Choroid plexus epithelial cell (primary cell): ENCODE measurements at regions not wholly inside any gene's neighbourhood (a gene's known extent, or its start where the extent isn't known, plus 50 kb on each side); places are given as distances from the start of the nearest gene placed in this dataset.
"Not testable (repeated sequence)": the region's sequence is repeated elsewhere in the genome, so short reads cannot be mapped to it uniquely, and the experiment has no call there.

Source experiments
- DNase-seq: peaks from one replicate; pipeline ENCODE4 v3.0.0-alpha.2; 2010; ENCODE audit warnings: low read depth
- H3K4me3 ChIP-seq: 2 replicates; pipeline ENCODE4 v1.5.1; 2011; ENCODE audit warnings: low read depth, mild to moderate bottlenecking, control low read depth, low read length, moderate library complexity

- not testable (repeated sequence) for DNase-seq, H3K4me3 ChIP-seq
Observed at GRCh38 chr1:120600442-120601041, 123.2 kb upstream of the NBPF26 start.

DNA sequence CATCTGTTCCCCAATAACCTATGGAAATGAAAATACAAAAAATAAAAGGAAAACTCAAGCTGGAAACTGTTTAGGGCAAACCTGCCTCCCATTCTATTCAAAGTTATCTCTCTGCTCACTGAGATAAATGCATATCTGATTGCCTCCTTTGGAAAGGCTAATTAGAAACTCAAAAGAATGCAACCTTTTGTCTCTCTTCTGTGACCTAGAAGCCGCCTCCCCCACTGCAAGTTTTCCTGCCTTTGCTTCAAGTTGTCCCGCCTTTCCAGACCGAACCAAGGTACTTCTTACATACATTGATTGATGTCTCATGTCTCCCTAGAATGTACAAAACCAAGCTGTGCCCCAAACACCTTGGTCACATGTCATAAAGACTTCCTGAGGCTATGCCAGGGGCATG, 115.9 kb upstream of the NBPF26 start:
- H3K4me3 ChIP-seq, DNase-seq: not testable (repeated sequence)

DNA sequence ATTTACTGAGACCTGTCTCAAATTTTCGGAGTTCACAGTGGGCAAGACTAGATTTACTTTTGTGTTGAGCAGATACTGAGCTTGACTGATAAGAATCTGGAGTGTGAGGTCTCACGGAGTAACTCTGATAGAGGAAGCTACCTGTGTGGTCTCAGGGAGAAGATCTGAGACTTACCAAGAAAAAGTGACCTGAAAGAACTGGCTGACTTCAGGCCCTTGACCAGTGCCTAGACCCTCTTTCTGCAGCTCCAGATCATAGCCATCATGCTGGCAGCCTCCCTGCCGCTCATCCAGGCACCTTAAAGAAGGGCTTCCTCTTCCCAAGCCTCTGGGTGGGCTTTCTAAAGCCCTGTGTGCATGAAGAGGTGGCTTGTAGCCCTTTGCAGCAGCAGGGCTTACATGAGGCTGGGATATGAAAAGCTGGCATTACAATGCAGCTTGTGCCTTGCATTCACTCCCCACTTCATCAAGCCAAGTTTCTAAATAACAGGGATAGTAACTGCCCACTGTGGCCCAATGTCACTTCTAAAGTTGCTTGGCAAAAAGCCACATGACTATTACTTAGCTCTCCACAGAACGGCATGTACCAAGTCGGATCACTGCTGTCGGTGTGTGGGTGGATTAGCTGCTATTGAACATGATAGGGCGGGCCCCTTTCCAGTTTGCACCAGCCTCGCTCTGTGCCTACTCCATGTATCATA, 115.3 kb upstream of the NBPF26 start:
- DNase-seq, H3K4me3 ChIP-seq: not testable (repeated sequence)

GRCh38 chr1:120609015-120609573, 114.7 kb upstream of the NBPF26 start:
- not testable (repeated sequence) for H3K4me3 ChIP-seq, DNase-seq

GRCh38 chr1:120609834-120610233, 113.9 kb upstream of the NBPF26 start:
- H3K4me3 ChIP-seq, DNase-seq: not testable (repeated sequence)

GRCh38 chr1:120614931-120615639, 108.7 kb upstream of the NBPF26 start:
- not testable (repeated sequence) for DNase-seq

GRCh38 chr1:120617493-120617892, 106.3 kb upstream of the NBPF26 start:
- not testable (repeated sequence) for DNase-seq, H3K4me3 ChIP-seq

More at GRCh38 chr1:120614931-120615639, 108.7 kb upstream of the NBPF26 start:
- H3K4me3 ChIP-seq: not testable (repeated sequence)

GRCh38 chr1:120619867-120620692, 103.7 kb upstream of the NBPF26 start:
- DNase-seq, H3K4me3 ChIP-seq: not testable (repeated sequence)

DNA sequence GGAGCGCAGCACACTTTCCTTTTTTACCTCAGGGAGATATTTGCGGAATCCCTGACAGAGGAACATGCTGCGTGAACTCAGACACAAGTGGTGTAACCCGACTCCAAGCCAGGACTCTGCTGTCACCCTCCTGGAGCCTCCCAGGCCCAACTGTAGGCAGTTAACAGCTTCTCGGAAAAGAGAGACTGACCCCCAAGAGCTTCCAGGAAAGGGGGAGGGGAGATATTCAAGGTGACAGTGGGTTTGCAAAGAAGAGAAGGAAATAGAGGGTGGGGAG, 103.1 kb upstream of the NBPF26 start:
- not testable (repeated sequence) for DNase-seq, H3K4me3 ChIP-seq

DNA sequence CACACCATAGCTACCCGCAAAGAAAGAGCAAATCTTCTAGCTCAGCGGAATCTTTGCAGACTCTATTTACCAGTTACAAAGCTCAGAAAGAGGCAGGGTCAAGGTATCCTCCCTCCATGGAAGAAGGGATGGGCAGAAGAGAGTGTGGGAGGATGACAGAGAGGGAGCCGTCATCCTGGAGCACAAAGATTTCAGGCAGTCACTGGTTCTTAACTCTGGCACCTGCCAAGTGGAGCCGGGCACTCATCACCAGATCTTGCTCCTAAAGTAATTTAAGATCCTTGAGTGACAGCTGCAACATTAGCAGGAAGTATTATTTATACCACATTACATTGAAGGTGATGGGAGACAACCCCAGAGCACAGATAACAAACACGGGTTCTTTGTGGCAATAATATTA, 102.5 kb upstream of the NBPF26 start:
- H3K4me3 ChIP-seq, DNase-seq: not testable (repeated sequence)

GRCh38 chr1:120623539-120623938, 100.2 kb upstream of the NBPF26 start:
- H3K4me3 ChIP-seq, DNase-seq: not testable (repeated sequence)

DNA sequence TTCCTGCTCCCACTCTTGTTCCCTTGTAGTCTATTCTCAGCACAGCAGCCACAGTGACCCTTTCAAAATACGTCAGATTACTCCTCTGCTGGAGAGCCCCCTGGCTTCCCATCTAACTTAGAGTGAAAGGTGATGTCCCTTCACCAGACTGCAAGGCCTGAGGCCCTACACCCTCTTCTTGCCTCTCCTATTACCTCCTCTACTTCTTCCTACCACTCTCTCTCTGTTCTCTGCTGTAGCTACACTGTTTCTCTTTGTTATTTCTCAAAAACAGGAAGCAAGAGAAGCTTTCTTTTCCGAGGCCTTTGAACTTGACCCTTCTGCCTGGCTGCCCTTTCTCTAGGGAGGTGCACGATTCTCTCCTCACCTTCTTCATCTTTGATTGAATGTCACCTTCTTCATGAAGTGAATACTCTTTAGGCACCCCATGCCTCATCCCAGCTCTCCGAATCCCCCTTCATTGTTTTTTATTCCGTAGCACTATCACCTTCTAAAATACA, 99.1 kb upstream of the NBPF26 start:
- H3K4me3 ChIP-seq, DNase-seq: not testable (repeated sequence)

DNA sequence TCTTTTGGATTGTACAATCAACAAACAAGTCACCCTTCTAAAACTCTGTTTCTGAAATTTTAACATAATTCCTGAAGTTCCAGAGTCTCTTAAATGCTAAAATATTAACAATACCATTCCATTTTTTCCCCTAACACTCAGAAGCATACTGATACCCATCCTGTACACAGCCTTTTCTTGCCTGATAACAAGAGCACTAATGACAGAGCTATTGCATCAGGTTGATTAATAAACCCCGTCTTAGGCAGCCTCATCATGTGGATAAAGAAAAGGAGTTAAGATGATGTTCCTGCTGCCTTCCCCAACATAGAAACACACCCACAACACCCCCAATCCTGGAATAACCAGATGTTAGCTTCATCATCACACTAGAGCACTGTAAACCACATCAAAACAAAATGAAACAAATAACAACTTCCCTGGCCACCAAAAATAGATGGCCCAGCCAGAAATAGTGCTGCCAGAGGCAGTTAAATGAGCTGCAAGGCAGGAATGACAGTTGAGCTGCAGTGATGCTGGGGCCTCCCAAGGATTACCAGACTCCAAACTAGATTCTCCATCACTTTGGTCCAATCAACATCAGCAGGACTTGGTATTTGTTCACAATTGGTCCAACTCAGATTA, 93.8 kb upstream of the NBPF26 start:
- DNase-seq, H3K4me3 ChIP-seq: not testable (repeated sequence)

DNA sequence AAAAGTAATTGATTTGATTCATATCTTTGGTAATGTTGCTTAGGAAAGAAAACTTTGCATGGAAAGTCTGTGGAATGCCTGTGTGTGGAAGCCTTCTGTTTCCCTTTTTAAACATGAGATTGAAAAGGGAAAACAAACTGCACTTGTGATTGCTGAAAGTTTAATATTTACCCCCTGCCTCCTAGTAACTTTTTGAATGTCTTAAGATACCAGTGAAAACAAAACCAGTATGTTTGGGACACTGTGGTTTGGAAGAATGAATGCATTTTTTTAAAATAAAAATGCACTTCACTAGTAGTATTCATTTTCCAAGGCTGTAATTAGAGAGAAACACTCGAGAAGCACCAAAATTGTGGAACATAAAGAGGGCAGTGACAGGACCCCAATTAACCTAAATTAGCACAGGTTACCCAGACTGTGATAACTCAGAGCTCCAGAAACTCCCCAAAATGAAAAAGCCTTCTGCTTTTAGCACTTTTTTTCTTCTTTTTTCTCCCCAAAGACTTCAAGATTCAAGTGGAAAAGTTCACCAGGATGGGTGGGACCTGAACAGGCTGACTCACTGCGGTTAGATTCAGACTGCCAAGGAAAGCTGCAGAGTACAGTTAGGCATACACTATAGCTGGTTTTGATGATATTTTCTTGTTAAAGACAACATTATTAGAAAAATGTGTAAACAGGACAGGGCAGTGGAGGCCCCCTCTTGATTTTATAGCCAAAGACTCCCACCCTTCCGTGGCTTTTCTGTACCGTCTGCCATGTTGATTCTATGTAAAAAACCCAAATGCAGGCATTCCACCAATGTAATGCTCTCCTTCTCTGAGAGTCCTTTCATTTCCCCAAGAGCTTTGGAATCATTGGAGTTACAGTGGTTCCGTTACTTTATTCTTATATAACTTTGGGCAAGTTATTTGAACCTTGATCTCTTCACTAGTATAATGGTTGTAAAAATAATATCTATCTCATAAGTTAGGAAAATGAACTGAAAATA, 88.6 kb upstream of the NBPF26 start:
- H3K4me3 ChIP-seq, DNase-seq: not testable (repeated sequence)

DNA sequence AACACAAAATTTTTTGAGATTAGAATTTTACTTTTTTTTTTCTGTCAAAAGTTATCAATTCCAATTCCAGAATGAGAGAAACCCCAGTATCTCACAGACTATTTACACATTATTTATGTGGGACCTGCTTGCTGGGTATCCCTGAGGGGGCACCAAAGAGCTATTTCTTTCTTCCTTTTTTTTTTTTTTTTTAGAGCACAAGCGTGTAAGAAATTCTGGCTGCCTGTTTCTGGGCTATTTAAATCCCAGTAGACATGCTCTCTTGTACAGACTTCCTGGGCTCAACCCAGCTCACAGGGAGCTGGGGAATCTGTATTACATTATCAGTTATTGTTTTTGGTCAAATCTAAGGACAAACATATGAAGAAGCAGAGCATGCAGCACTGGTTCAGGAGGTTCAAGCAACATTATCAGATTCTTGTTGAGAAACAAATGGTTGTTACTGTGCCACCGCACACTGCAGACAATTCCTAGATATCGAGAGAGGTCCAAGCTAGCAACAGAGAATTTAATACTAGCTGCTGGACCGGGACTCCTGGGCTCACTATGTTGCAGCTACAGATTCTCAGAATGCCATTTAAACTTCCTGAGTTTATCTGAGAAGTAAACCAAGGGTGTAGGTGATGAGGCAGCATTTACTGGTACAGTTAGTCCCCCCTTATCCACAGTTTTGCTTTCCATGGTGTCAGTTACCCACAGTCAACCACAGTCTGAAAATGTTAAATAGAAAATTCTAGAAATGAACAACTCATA, 83.3 kb upstream of the NBPF26 start:
- DNase-seq, H3K4me3 ChIP-seq: not testable (repeated sequence)

DNA sequence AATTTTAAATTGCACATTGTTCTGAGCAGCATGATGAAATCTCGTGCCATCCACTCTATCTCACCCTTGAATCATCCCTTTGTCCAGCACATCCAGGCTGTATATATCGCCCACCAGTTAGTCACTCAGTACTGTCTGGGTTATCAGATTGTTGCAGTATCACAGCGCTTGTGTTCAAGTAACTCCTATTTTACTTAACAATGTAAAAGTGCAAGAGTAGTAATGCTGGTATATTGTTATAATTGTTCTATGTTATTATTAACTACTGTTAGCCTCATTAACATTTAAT, 82.8 kb upstream of the NBPF26 start:
- not testable (repeated sequence) for DNase-seq, H3K4me3 ChIP-seq

GRCh38 chr1:120647182-120647581, 76.6 kb upstream of the NBPF26 start:
- DNase-seq: not testable (repeated sequence)

More at GRCh38 chr1:120647182-120647581, 76.6 kb upstream of the NBPF26 start:
- H3K4me3 ChIP-seq: not testable (repeated sequence)
